SK-N-SH (cell line): ENCODE measurements at regions not wholly inside any gene's neighbourhood (a gene's known extent, or its start where the extent isn't known, plus 50 kb on each side); places are given as distances from the start of the nearest gene placed in this dataset.

Source experiments
- CTCF ChIA-PET: fragments of 300-600, 350-600 bp; formaldehyde crosslinking; extraction: SDS; loops from one replicate; lab custom pipeline; 2021; lab: Yijun Ruan, JAX
- POLR2A ChIA-PET: fragments of 350-600 bp; sonication (Branson Sonifier 250); formaldehyde crosslinking; extraction: SDS; loops from one replicate; lab custom pipeline; 2020; ENCODE audit warnings: antibody characterized with exemption, inconsistent platforms; lab: Yijun Ruan, JAX
- DNase-seq: peaks from one replicate; pipeline ENCODE4 v3.0.0; 2012
- H2AFZ ChIP-seq: fragments of 200-600 bp; sonication (generic); 2 replicates; pipeline ENCODE4 v1.8.1; 2016; ENCODE audit warnings: antibody characterized with exemption, mild to moderate bottlenecking, low read depth
- H3F3A ChIP-seq: fragments of 200-600 bp; sonication (generic); replicated peaks from 2 replicates; pipeline ENCODE3; 2016; ENCODE audit warnings: antibody characterized with exemption, mild to moderate bottlenecking; ENCODE audit not compliant: insufficient read depth
- H3K27ac ChIP-seq, 2 experiments: fragments of 200-500 bp in 1 of 2; fragments of 200-600 bp in 1 of 2; sonication (Bioruptor generic) in 1 of 2; sonication (generic), shearing (Covaris generic) in 1 of 2; 2 replicates each; pipeline versions ENCODE4 v1.5.1 to v1.6.1; 2014 to 2016; ENCODE audit warnings: low read depth in 2 of 2, inconsistent platforms in 1 of 2, low read length in 1 of 2, mild to moderate bottlenecking in 1 of 2, mixed read lengths in 1 of 2
- H3K27me3 ChIP-seq: fragments of 200-600 bp; sonication (generic), shearing (Covaris generic); 2 replicates; pipeline ENCODE4 v1.6.1; 2016; ENCODE audit warnings: mixed run types; ENCODE audit not compliant: insufficient read depth
- H3K36me3 ChIP-seq, 2 experiments: fragments of 200-500 bp in 1 of 2; fragments of 200-600 bp in 1 of 2; sonication (Bioruptor generic) in 1 of 2; sonication (generic) in 1 of 2; replicated peaks in 1 of 2; 2 replicates each; pipeline versions ENCODE3 to v1.5.1; 2014 to 2016; ENCODE audit warnings: low read length in 1 of 2, mild to moderate bottlenecking in 1 of 2; ENCODE audit not compliant: insufficient read depth in 2 of 2, control insufficient read depth in 1 of 2
- H3K4me1 ChIP-seq, 2 experiments: fragments of 200-500 bp in 1 of 2; fragments of 200-600 bp in 1 of 2; sonication (Bioruptor generic) in 1 of 2; sonication (generic), shearing (Covaris generic) in 1 of 2; 2 replicates each; pipeline versions ENCODE4 v1.5.1 to v1.6.1; 2014 to 2016; ENCODE audit warnings: low read depth in 1 of 2, low read length in 1 of 2, mixed run types in 1 of 2; ENCODE audit not compliant: insufficient read depth in 2 of 2, control insufficient read depth in 1 of 2
- H3K4me2 ChIP-seq: fragments of 200-600 bp; sonication (generic), shearing (Covaris generic); 2 replicates; pipeline ENCODE4 v1.6.1; 2017; ENCODE audit warnings: mixed run types
- H3K4me3 ChIP-seq, 2 experiments: fragments of 200-500 bp in 1 of 2; fragments of 200-600 bp in 1 of 2; sonication (Bioruptor generic) in 1 of 2; sonication (generic), shearing (Covaris generic) in 1 of 2; 2 replicates each; pipeline versions ENCODE4 v1.5.1 to v1.8.1; 2014 to 2016; ENCODE audit warnings: low read depth in 2 of 2, inconsistent platforms in 1 of 2, low read length in 1 of 2, mild to moderate bottlenecking in 1 of 2, mixed read lengths in 1 of 2, moderate library complexity in 1 of 2
- H3K79me2 ChIP-seq: fragments of 200-600 bp; sonication (generic); 2 replicates; pipeline ENCODE4 v1.8.1; 2017; ENCODE audit warnings: mild to moderate bottlenecking; ENCODE audit not compliant: insufficient read depth
- H3K9ac ChIP-seq: fragments of 200-600 bp; sonication (generic); 2 replicates; pipeline ENCODE4 v1.6.1; 2017; ENCODE audit warnings: mixed run types
- H3K9me2 ChIP-seq: fragments of 200-600 bp; sonication (generic); 2 replicates; pipeline ENCODE4 v1.6.1; 2017; ENCODE audit warnings: mixed run types
- H3K9me3 ChIP-seq: fragments of 200-600 bp; sonication (generic); 2 replicates; pipeline ENCODE4 v1.6.1; 2017; ENCODE audit warnings: mixed run types, mild to moderate bottlenecking, moderate library complexity
- H4K20me1 ChIP-seq: fragments of 200-600 bp; sonication (generic); 2 replicates; pipeline ENCODE4 v1.6.1; 2017; ENCODE audit warnings: mild to moderate bottlenecking, mixed run types; ENCODE audit not compliant: insufficient read depth
- ELF1 ChIP-seq: IDR thresholded peaks from 2 replicates; pipeline ENCODE4 v1.4.0; 2012
- FOXJ3 ChIP-seq: sonication (generic); formaldehyde crosslinking; IDR thresholded peaks from 2 replicates; pipeline ENCODE4 v1.5.1; 2020; ENCODE audit warnings: mild to moderate bottlenecking, missing genetic modification reagents
- JUND ChIP-seq: IDR thresholded peaks from 2 replicates; pipeline ENCODE4 v1.4.0; 2012
- MEF2A ChIP-seq: IDR thresholded peaks from 2 replicates; pipeline ENCODE4 v1.4.0; 2012; ENCODE audit warnings: low read depth, borderline replicate concordance
- NFIC ChIP-seq: IDR thresholded peaks from 2 replicates; pipeline ENCODE4 v1.4.0; 2012; ENCODE audit warnings: borderline replicate concordance
- NRF1 ChIP-seq: IDR thresholded peaks from 2 replicates; pipeline ENCODE4 v1.6.1; 2012; ENCODE audit warnings: low read depth, mild to moderate bottlenecking, low read length
- PBX3 ChIP-seq: IDR thresholded peaks from 2 replicates; pipeline ENCODE4; 2012
- POLR2AphosphoS5 ChIP-seq: IDR thresholded peaks from 2 replicates; pipeline ENCODE4 v1.6.1; 2012; ENCODE audit warnings: low read depth, low read length
- RCOR1 ChIP-seq: fragments of 150-350 bp; IDR thresholded peaks from 2 replicates; pipeline ENCODE4 v1.6.1; 2017; ENCODE audit warnings: antibody characterized with exemption, low read length
- RXRA ChIP-seq: IDR thresholded peaks from 2 replicates; pipeline ENCODE4 v1.4.0; 2012; ENCODE audit warnings: low read depth, mild to moderate bottlenecking, borderline replicate concordance
- SMC3 ChIP-seq: IDR thresholded peaks from 2 replicates; pipeline ENCODE4 v1.6.1; 2012; ENCODE audit warnings: low read depth, low read length, improper control_type of control experiment
- TAF1 ChIP-seq: IDR thresholded peaks from 2 replicates; pipeline ENCODE4 v1.6.1; 2012; ENCODE audit warnings: low read depth, mild to moderate bottlenecking, low read length, moderate library complexity, borderline replicate concordance
- USF1 ChIP-seq: IDR thresholded peaks from 2 replicates; pipeline ENCODE4 v1.4.0; 2012; ENCODE audit warnings: low read depth, borderline replicate concordance
- USF2 ChIP-seq: fragments of 150-350 bp; IDR thresholded peaks from 2 replicates; pipeline ENCODE4 v1.6.1; 2017; ENCODE audit warnings: antibody characterized with exemption, low read length, low read depth, borderline replicate concordance
- YY1 ChIP-seq: IDR thresholded peaks from 2 replicates; pipeline ENCODE4 v1.4.0; 2012; ENCODE audit warnings: low read depth, mild to moderate bottlenecking
- WGBS: methylation state at CpG from one replicate; pipeline ENCODE4 v1.1.6; 2017; ENCODE audit warnings: low lambda C conversion rate; 5-methylcytosine and 5-hydroxymethylcytosine counted together
- TF ChIP-seq, protein P1 (sequence below): IDR thresholded peaks from 2 replicates; pipeline ENCODE4 v1.4.0; 2012; ENCODE audit warnings: low read depth
- TF ChIP-seq, protein P2 (sequence below): IDR thresholded peaks from 2 replicates; pipeline ENCODE4 v1.6.1; 2012; ENCODE audit warnings: mild to moderate bottlenecking, low read depth, low read length, moderate library complexity
- TF ChIP-seq, protein P3 (sequence below): fragments of 200-600 bp; sonication (generic); IDR thresholded peaks from 2 replicates; pipeline ENCODE4 v1.6.1; 2017; ENCODE audit warnings: antibody characterized with exemption, mild to moderate bottlenecking, moderate library complexity

- TF ChIP-seq RXRA (no peak), USF2 (no peak), RCOR1 (no peak), SMC3 (no peak), NRF1 (no peak), POLR2AphosphoS5 (no peak), USF1 (no peak), PBX3 (no peak), JUND (no peak)
- TF ChIP-seq, protein P1, sequence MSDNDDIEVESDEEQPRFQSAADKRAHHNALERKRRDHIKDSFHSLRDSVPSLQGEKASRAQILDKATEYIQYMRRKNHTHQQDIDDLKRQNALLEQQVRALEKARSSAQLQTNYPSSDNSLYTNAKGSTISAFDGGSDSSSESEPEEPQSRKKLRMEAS = no peak
- no peak overlapping the region for H3K4me3 ChIP-seq
- no peak overlapping the region for H3K9ac ChIP-seq
- H4K20me1 ChIP-seq = no peaks in the 10 kb centered on the region
- no peak overlapping the region for H2AFZ ChIP-seq
- no peaks in the 10 kb centered on the region for H3K27me3 ChIP-seq
- no peak overlapping the region for H3K27ac ChIP-seq
- H3K4me1 ChIP-seq = no peaks in the 10 kb centered on the region
- WGBS = 49% methylated on average over 3 of the region's 3 CpGs
- H3K4me2 ChIP-seq = no peak overlapping the region
- H3K36me3 ChIP-seq = no peaks in the 10 kb centered on the region
- DNase-seq = no peak
- H3K9me3 ChIP-seq = no peaks in the 10 kb centered on the region; the same call in 1 of the 2 replicates
- POLR2A ChIA-PET = no interaction called here
- CTCF ChIA-PET = interaction anchor here (0.5 kb wide), 1 partner anchor 13 kb away, joined by 3 read pairs; no protein-coding TSS in a partner anchor
- H3K9me2 ChIP-seq = no peaks in the 10 kb centered on the region
- H3F3A ChIP-seq = no peaks in the 10 kb centered on the region
- H3K79me2 ChIP-seq = no peaks in the 10 kb centered on the region
Observed at GRCh38 chr1:104801344-104801743, 1051.6 kb downstream of the AMY1C start.

DNA sequence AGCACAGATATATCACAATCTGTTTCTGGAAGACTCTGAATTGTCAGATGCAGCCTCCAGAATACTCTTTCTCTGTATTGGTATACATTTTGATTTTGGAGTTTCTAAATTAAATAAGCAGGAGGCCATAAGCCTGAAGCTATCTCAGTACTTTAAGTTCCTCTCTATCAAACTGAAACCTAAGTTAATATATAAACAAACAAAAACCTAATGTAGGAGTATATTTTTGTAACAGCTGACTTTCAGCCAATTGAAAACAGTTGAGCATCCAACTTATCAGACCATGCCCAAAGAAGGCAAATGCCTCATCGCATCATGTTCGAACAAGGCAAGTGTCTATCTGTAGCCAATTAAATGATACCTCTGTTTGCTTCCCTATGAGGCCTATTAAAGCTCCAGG is 1054.4 kb downstream of the AMY1C start:
- no peak for DNase-seq
- H3F3A ChIP-seq = no peaks in the 10 kb centered on the region
- 53% methylated on average over 2 of the region's 2 CpGs for WGBS
- H3K79me2 ChIP-seq = no peaks in the 10 kb centered on the region
- no peak overlapping the region for H3K4me3 ChIP-seq
- no peak overlapping the region for H3K4me2 ChIP-seq
- H3K9me2 ChIP-seq = no peaks in the 10 kb centered on the region
- H2AFZ ChIP-seq = no peak overlapping the region
- CTCF ChIA-PET = no interaction called here
- no peak overlapping the region for H3K9ac ChIP-seq
- POLR2A ChIA-PET = no interaction called here
- H3K4me1 ChIP-seq = no peaks in the 10 kb centered on the region
- H3K36me3 ChIP-seq = no peaks in the 10 kb centered on the region
- no peaks in the 10 kb centered on the region for H4K20me1 ChIP-seq
- no peaks in the 10 kb centered on the region; the same call in 1 of the 2 replicates for H3K9me3 ChIP-seq
- no peaks in the 10 kb centered on the region for H3K27me3 ChIP-seq
- H3K27ac ChIP-seq = no peak overlapping the region
- TF ChIP-seq FOXJ3 (CRISPR knock-in tag) (no peak), NFIC (no peak), MEF2A (no peak), RCOR1 (no peak), PBX3 (no peak), TAF1 (no peak), ELF1 (no peak), YY1 (no peak)
- TF ChIP-seq, protein P1 = no peak
- TF ChIP-seq, protein P2, sequence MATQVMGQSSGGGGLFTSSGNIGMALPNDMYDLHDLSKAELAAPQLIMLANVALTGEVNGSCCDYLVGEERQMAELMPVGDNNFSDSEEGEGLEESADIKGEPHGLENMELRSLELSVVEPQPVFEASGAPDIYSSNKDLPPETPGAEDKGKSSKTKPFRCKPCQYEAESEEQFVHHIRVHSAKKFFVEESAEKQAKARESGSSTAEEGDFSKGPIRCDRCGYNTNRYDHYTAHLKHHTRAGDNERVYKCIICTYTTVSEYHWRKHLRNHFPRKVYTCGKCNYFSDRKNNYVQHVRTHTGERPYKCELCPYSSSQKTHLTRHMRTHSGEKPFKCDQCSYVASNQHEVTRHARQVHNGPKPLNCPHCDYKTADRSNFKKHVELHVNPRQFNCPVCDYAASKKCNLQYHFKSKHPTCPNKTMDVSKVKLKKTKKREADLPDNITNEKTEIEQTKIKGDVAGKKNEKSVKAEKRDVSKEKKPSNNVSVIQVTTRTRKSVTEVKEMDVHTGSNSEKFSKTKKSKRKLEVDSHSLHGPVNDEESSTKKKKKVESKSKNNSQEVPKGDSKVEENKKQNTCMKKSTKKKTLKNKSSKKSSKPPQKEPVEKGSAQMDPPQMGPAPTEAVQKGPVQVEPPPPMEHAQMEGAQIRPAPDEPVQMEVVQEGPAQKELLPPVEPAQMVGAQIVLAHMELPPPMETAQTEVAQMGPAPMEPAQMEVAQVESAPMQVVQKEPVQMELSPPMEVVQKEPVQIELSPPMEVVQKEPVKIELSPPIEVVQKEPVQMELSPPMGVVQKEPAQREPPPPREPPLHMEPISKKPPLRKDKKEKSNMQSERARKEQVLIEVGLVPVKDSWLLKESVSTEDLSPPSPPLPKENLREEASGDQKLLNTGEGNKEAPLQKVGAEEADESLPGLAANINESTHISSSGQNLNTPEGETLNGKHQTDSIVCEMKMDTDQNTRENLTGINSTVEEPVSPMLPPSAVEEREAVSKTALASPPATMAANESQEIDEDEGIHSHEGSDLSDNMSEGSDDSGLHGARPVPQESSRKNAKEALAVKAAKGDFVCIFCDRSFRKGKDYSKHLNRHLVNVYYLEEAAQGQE = no peak
- TF ChIP-seq, protein P3, sequence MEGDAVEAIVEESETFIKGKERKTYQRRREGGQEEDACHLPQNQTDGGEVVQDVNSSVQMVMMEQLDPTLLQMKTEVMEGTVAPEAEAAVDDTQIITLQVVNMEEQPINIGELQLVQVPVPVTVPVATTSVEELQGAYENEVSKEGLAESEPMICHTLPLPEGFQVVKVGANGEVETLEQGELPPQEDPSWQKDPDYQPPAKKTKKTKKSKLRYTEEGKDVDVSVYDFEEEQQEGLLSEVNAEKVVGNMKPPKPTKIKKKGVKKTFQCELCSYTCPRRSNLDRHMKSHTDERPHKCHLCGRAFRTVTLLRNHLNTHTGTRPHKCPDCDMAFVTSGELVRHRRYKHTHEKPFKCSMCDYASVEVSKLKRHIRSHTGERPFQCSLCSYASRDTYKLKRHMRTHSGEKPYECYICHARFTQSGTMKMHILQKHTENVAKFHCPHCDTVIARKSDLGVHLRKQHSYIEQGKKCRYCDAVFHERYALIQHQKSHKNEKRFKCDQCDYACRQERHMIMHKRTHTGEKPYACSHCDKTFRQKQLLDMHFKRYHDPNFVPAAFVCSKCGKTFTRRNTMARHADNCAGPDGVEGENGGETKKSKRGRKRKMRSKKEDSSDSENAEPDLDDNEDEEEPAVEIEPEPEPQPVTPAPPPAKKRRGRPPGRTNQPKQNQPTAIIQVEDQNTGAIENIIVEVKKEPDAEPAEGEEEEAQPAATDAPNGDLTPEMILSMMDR = no peak
